DLD1 (cell line): ENCODE measurements at regions not wholly inside any gene's neighbourhood (a gene's known extent, or its start where the extent isn't known, plus 50 kb on each side); places are given as distances from the start of the nearest gene placed in this dataset.

ENCODE experiments used
- in situ Hi-C: cut with HindIII; loops from 2 replicates; pipeline ENCODE4 v1.10.0; 2017; ENCODE audit warnings: low sequenced_read_pairs

DNA sequence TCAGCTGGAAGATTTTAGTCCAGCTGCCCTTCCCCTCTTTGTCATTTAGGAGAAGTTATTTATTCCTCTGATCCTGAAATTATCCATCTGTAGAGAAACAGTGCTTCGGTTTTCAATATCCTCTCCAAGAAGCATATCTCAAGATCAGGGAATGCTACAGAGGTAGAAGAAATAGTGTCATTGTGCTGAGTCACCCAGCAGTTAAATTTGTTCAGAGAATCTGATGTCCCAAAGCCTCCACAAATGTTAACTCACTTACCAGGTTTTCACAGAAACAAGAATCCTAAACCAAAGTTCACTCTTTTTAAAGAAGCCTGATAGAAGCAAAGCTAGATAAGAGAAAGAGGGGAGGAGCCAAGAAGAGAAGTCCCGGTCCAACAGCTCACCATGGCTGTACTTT, 480.7 kb upstream of the GYPC start:
- in situ Hi-C loops, result no loop called here

DNA sequence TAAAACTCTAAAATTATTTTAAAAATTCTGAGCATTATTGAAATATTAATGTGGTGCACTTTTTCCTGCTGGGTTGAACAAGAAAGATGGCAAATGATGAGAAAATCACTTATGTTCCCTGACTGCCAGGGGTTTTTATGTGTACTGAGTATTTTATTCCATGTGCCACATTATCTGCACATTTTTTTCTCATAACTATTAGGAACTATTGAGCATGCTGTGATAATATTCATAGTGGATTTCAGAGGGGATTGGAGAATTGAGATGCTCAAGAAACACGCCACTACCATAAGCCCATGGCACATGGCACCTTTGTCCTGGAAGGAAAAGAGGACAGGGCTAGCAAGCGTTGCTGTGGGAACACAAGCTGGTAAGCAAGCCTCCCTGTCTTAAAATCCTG, 478.5 kb upstream of the GYPC start:
- in situ Hi-C loops, result no loop called here

DNA sequence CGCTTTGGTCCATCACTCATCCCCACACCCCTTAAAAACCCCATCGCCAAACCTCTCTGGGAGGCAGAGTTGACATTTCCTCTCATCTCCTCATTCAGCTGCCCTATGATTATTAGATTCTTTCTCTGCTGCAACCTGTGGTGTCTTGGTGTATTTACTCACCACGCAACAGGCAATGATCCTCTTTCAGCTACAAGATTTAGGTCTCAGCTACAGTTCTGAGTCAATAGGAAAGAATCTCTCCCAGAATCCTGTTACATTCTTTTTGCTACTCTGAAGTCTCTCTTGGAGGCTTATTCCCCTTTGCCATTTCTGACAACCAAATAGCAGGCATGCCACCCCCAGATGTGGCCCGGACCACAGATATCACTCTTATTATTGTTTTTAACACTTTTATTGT, 468.3 kb upstream of the GYPC start:
- in situ Hi-C loops, result no loop called here

DNA sequence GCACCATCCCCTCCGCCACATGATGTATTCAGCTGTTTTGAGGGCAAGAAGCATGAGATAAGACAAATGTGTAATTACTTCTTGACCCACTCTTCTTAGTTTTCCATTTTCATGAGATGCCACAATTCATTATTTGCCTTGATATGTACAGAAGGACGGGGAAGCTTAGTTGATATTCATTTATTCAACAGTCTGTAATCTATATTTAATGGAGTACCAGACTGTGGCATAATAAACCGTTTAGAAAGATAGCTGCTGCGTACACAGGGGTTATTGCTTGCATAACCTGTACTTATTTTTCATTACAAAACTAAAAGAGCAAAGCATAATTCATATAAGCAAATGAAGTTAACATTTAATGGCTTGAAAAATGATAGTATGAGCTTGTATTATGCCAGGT, 466.4 kb upstream of the GYPC start:
- in situ Hi-C loops, result no loop called here

DNA sequence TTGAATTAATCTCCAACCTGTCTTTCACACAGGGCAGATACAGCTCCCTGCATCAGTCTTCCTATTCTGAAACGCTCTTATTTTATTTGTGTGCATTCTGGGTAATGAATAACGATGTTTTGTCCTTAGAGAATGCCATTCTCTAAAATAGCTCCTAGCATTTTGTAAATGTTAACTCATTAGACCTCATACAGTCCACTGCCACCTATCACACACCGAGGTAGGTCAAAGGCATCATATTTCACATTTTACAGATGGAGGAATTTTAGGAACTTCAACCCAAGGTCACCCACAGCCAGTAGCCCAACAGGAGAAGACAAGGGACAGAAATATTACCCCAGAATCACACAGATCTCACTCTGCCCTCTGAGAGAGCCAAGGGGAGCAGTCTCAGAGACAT, 455.4 kb upstream of the GYPC start:
- in situ Hi-C loops, result no loop called here

DNA sequence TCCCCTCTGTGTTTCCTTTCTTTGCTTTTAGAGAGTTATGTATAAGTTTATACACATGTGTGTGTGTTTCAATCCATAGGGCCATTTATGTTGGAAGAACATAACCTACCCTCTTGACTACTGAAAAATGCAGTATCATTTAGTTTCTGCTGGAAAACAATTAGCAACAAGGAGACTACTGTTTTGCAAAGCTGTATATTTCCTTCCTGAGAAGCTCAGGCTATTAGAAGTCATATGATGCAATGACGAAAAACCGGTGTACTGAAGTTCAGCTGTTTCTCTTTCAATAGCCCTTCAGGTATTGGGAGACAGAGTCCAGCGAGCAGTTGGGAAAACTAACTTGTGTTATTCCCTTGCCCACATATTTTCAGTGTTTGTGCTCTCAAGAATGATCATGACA, 447.7 kb upstream of the GYPC start:
- in situ Hi-C loops, result no loop called here

DNA sequence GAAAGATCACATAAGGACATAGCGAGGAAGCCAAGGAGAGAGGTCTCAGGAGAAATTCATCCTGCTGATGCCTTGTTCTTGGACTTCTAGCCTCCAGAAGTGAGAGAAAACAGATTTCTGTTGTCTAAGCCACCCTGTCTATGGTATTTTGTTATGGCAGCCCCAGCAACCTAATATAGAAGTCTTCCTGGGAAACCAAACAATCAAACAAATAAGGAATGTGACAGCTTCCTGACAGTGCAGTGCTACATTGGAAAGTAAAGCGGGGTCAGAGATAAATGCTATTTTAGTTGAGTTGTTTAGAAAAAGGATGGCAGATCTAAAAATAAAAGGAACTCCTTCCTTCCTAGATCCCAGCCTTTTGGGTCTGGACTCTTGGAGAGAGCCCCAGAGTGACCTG, 443.2 kb upstream of the GYPC start:
- in situ Hi-C loops, result no loop called here

DNA sequence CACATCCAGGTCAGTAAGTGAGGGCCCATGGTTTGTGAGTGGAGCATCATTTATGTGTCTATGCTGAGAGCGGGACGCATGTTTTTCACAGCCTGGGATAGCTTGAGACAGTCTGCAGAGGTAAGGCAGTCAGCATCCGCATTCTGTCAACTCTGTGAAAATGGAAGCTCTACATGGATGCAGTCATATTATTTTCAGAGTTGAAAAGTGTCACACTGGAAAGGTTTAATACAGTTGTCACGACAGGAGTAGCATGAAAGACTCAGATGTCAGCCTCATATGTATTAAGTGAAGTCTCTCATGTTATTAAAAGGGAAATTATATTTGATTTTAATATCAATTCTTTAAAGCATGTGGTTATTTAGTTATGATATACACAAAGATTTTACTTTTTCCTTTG, 436.9 kb upstream of the GYPC start:
- in situ Hi-C loops, result no loop called here

DNA sequence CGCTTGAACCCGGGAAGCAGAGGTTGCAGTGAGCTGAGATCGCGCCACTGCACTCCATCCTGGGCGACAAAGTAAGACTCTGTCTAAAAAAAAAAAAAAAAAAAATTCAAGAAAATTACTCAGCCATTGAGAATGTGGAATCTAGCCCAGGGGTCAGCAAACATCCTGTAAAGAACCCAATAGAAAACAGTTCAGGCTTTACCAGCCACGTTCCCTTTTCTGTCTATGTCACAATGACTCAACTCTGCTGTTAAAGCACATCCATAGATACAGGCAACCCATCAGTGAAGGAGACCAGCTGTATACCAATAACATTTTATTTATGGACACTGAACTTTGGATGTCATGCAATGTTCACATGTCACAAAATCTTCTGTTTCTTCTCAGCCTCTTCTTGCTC, 435.6 kb upstream of the GYPC start:
- in situ Hi-C loops, result no loop called here

DNA sequence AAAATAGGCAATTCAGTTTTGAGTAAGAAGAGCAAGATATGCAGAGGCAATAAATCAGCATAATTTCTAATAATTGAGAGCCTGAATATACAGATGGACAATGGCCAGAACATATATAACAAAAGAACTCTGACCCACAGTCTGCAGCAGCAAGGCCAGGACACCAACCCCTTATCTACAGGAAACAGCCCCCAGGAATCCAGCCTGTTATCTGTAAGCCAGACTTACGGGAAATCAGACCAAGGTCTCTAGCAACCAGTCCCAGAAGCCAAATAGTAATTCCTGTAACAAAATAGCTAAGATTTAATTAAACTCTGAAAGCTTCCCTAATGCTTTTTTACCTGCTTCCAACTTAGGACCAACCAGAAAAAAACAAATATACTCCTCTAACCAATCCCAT, 434.5 kb upstream of the GYPC start:
- in situ Hi-C loops, result no loop called here

DNA sequence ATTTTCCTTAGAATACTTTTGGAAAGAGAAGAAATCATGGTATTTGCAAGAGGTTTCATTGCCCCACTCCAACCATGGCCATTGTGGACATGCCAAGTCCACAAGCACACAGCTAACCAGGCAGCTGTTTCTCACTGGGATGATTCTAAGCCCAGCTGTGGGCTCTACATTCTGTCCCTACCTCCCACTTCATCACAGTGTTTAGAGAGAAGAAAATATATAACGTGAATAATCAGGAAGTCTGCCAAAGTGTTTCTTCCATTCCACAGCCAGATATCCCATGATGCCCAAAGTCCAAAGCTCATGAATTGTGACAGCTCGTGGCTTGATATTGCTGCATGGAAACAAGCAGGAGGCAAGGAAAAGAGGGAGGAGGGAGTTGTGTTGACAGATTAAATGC, 433.7 kb upstream of the GYPC start:
- in situ Hi-C loops, result no loop called here

DNA sequence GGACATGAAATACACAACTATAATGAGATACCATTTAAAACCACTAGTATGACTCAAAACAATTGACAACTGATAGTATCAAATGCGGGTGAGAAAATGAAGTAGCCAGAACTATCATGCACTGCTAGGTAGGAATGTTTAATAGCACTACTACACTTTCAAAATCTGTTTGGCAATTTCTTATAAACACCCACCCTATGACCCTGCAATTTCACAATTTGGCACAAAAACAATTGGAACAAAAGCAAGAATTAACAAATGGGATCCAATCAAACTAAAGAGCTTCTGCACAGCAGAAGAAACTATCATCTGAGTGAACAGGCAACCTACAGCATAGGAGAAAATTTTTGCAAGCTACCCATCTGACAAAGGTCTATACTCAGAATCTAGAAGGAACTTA, 431.2 kb upstream of the GYPC start:
- in situ Hi-C loops, result no loop called here

DNA sequence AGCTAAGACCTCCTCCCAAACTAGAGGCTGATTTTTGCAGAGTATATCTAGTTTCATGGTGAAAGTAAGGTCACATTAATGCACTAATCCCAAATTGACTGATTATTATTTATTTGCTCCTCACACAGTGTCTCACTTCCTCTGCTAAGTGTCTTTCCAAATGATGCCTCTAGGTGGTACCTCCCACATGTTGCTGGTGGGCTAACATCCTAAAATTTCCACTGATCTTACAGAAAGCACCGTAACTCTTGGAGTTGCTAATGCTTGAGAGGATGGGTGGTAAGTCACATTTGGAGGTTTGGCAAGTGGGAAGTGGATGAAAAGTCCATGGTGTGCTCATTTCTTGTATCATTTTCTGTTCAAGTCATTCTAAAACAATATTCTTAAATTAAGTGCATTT, 428.7 kb upstream of the GYPC start:
- in situ Hi-C loops, result no loop called here

DNA sequence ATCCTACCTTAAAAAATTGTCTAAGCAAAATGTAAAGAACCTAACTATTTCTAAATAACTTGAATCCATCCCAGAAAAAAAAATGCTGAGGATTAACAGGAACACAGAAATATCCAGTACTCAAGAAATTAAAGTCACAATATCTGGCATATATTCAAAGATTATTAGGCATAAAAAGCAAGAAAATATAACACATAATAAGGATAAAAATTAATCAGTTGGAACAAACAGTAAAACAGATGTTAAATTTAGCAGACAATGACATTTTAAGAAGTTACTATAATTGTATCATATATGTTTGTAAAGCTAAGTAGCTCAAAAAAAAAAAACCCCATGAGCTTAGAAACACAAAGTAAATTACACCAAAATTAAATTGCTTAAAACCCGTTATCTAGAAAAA, 427.4 kb upstream of the GYPC start:
- in situ Hi-C loops, result no loop called here

DNA sequence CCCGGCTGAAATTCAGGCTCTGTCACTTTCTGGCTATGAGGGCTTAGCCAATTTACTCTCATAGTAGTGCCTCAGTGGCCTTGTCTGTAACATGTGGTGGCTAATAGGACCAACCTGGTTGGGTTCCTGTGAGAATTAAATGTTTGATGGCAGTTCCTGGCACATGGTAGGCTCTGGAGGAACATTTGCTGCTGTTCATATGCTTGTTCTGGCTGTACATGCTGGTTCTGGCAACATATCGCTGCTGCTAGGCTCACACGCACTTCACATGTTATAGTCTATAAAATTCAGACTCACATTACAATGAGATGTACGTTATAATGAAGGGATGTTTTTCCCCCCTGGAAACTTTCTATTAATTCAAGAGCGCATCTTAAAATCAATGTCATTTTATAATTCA, 417.7 kb upstream of the GYPC start:
- in situ Hi-C loops, result no loop called here

DNA sequence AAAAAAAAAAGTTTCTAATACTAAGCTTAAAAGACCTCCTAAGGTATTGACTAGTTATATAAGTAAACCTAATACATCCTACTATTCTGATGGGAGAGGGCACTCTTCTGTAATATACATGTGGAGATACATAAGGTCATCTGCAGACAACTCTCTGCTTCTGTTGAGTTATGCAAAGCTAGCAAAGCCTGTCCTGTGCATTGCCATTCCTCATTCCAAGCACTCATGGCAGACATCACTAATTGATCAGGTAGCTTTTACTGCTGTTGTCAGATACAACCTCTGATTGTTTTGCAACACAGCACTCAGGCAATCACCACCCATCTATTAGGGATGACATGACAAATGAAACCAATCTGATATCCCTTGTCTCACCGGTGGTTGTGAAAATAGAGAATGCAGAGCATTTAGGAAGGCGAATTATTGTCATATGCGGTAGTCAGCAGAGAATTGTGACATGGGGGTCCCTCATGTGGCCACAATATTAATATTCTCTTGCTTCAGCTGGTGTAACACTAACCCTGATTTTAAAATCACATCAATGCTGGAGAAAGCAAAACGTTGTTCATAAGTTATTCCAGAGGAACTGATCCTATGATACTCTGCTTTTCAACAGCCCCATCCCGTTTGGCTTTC, 416.5 kb upstream of the GYPC start:
- in situ Hi-C loops, result no loop called here

DNA sequence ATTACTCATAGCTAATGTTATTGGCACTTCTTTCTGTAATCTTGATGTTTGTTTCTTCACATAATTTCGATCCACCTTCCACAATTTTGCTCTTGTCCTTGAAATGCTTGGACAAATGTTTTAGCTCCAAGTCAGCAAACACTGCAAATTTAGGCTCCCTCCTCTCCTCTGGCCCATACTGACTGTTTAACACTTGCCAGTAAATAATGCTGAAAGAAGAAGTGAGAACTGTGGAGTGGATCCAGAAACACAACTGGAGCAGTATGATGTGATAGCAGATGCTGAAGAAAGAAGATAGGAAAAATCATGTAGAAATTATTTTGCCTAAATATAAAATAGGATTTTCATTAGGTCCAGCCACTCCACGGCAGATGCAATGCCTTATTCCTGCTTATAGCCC, 415.0 kb upstream of the GYPC start:
- in situ Hi-C loops, result no loop called here

DNA sequence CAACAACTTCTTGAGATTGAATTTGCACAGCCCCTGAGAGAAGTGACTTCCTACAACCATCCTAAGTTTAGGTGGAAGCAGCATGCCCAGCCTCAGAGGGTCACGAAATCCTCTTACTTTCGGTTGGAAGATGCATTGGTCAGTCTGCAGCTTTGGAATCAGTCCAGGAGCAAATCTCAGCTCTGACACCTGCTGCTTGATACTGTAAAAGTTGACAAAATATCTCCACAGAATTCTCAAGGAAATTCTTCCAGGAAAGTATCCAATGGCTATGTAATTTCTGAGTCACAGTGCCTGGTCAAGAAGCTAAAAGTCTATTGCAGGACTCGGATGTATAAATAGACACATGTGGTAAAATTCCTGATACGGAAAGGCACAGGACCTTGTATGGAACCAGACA, 414.5 kb upstream of the GYPC start:
- in situ Hi-C loops, result no loop called here

DNA sequence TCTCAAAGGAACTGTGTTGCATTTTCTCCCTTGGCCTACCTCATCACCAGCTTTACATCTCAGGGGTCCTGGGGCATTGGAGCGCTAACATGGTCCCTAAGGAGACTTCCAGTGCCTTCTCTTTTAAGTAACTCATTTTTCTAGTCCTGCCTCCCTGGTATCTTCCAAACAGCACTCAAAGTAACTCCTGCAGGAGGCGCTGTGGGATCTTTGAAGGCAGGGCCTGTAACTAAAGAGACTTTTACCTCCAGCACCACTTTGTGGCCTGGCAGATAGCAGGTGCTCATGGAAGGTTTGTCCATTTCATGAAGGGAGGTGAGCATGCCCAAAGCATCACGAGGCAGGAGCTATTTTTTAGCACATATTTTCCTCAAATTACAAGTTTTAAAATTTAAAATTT, 411.0 kb upstream of the GYPC start:
- in situ Hi-C loops, result no loop called here

DNA sequence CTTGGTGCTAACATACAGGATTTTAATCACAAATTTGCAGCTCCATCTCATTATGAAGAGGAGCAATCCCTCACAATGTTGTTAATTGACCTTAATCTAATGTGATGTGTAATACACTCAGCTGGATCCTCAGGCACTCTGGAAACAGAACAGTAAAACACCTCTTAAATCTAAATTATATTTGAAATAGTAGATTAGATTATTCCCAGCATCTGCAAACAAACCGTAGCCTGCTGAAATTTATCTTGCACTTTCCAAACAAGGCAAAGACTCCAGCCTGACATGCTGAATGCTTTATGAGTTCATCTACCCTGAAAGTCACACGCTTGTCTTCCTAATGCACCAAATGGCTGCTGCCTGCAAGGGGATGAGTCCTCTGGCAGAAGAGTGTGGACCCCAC, 402.3 kb upstream of the GYPC start:
- in situ Hi-C loops, result no loop called here

DNA sequence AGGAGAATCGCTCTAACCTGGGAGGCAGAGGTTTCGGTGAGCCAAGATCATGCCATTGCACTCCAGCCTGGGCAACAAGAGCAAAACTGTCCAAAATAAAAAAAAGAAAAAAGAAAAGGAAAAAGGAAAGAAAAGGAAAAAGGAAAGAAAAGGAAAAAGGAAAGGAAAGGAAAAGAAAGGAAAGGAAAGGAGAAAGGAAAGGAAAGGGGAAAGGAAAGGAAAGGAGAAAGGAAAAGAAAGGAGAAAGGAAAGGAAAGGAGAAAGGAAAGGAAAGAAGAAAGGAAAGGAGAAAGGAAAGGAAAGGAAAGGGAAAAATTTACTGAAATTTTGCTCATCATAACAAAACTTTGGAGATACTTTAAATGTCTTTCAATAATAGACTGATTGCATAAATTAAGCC, 391.3 kb upstream of the GYPC start:
- in situ Hi-C loops, result no loop called here

DNA sequence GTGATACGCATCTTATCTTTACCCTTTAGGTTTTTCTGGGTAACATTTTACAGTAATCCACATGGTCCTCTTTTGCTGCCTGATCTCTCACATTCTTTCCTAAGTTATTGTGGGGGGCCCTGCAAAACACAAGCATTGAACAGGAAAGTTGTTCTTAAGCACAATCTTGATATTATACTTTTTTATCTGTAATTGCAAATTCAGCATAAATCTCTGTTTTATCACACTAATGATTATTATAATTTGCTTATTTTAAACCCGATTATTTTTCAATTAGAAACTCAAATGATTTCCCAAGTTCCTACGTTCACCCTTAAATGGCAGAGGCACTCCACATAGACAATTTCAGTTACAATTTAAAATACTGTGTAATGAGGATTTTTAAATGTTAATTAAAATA, 386.0 kb upstream of the GYPC start:
- in situ Hi-C loops, result no loop called here

DNA sequence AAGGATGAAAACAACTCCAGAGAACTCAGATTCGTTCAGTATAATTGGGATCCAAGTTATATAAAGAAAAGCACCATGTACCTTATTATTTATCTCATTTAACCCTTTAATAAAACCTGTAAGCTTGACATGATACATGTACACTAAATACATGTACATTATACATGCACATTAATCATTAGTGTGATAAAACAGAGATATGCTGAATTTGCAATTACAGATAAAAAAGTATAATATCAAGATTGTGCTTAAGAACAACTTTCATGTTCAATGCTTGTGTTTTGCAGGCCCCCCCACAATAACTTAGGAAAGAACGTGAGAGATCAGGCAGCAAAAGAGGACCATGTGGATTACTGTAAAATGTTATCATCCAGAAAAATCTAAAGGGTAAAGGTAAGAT, 385.4 kb upstream of the GYPC start:
- in situ Hi-C loops, result no loop called here

DNA sequence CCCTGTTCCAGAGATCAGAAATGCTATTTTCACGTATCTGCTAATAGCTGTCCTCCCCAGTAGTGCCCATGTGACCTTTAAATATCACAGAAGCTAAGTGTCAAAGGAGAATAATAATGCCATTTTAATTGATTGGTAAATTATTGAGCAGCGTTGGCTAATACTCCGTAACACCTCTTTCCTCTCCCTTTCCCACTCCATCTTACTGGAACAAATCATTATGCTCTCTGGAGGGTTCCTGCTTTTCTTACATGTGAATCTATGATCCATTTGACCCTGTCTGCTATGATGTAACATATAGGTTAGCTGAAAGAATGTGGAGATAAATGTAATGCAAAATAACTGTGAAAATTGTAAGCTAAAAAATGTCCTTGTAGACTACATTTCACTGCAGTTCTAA, 383.6 kb upstream of the GYPC start:
- in situ Hi-C loops, result no loop called here
